GM23338 (cell line): ENCODE measurements at regions not wholly inside any gene's neighbourhood (a gene's known extent, or its start where the extent isn't known, plus 50 kb on each side); places are given as distances from the start of the nearest gene placed in this dataset.

Source experiments
- ATAC-seq: fragments of 200-7000 bp; cut with Tn5 transposase; 3 replicates; pipeline ENCODE4 v1.9.1; 2020
- DNase-seq: peaks from one replicate; pipeline ENCODE4 v3.0.0-alpha.2; 2015; ENCODE audit warnings: low spot score
- H2AFZ ChIP-seq: fragments of 200-600 bp; sonication (generic); 2 replicates; pipeline ENCODE4 v1.8.0; 2016; ENCODE audit warnings: antibody characterized with exemption, mild to moderate bottlenecking, moderate library complexity
- H3F3A ChIP-seq: fragments of 200-600 bp; sonication (generic); replicated peaks from 2 replicates; pipeline ENCODE4 v1.8.0; 2017; ENCODE audit warnings: antibody characterized with exemption, mixed run types, low read depth
- H3K27ac ChIP-seq: fragments of 200-600 bp; sonication (generic); 2 replicates; pipeline ENCODE4 v1.6.1; 2016; ENCODE audit warnings: low read depth
- H3K27me3 ChIP-seq: fragments of 200-600 bp; sonication (generic); 2 replicates; pipeline ENCODE4 v1.8.0; 2016; ENCODE audit warnings: mild to moderate bottlenecking, mixed run types, moderate library complexity; ENCODE audit not compliant: insufficient read depth
- H3K36me3 ChIP-seq: fragments of 200-600 bp; sonication (generic); 2 replicates; pipeline ENCODE4 v1.8.0; 2016; ENCODE audit warnings: mild to moderate bottlenecking; ENCODE audit not compliant: insufficient read depth
- H3K4me1 ChIP-seq: fragments of 200-600 bp; sonication (generic); 2 replicates; pipeline ENCODE4 v1.8.0; 2016; ENCODE audit warnings: mild to moderate bottlenecking, moderate library complexity; ENCODE audit not compliant: insufficient read depth
- H3K4me2 ChIP-seq: fragments of 200-600 bp; sonication (generic); 2 replicates; pipeline ENCODE4 v1.7.1; 2017; ENCODE audit warnings: mixed run types
- H3K4me3 ChIP-seq: fragments of 200-600 bp; sonication (generic); 2 replicates; pipeline ENCODE4 v1.6.1; 2016; ENCODE audit warnings: mixed run types
- H3K79me2 ChIP-seq: fragments of 200-600 bp; sonication (generic); replicated peaks from 2 replicates; pipeline ENCODE4 v1.8.0; 2017; ENCODE audit warnings: mild to moderate bottlenecking; ENCODE audit not compliant: insufficient read depth
- H3K9me2 ChIP-seq: fragments of 200-600 bp; sonication (generic); 2 replicates; pipeline ENCODE4 v1.8.0; 2017; ENCODE audit not compliant: insufficient read depth
- H4K20me1 ChIP-seq: fragments of 200-600 bp; sonication (generic); replicated peaks from 2 replicates; pipeline ENCODE4 v1.8.0; 2017; ENCODE audit warnings: mild to moderate bottlenecking; ENCODE audit not compliant: insufficient read depth
- H3K27ac Mint-ChIP-seq: 2 replicates; pipeline ENCODE4 v1.8.0; 2020; ENCODE audit warnings: inconsistent platforms, mild to moderate bottlenecking, moderate library complexity, mixed read lengths
- H3K27me3 Mint-ChIP-seq: 3 replicates; pipeline ENCODE4 v1.8.0; 2022; ENCODE audit warnings: low read depth, mild to moderate bottlenecking, moderate library complexity, mixed read lengths, inconsistent platforms; ENCODE audit not compliant: insufficient read depth, poor library complexity
- H3K36me3 Mint-ChIP-seq: 3 replicates; pipeline ENCODE4 v1.8.0; 2021; ENCODE audit warnings: low read depth, mild to moderate bottlenecking, inconsistent platforms, moderate library complexity, mixed read lengths
- H3K4me1 Mint-ChIP-seq: 3 replicates; pipeline ENCODE4 v1.8.0; 2020; ENCODE audit warnings: mild to moderate bottlenecking, inconsistent platforms, mixed read lengths
- H3K4me3 Mint-ChIP-seq: 3 replicates; pipeline ENCODE4 v1.8.0; 2021; ENCODE audit warnings: moderate library complexity, mild to moderate bottlenecking, inconsistent platforms, mixed read lengths
- H3K9me3 Mint-ChIP-seq: 3 replicates; pipeline ENCODE4 v1.8.0; 2020; ENCODE audit warnings: moderate library complexity, mild to moderate bottlenecking, inconsistent platforms, mixed read lengths
- CREB1 ChIP-seq: fragments of 250-450 bp; sonication (Bioruptor Pico); IDR thresholded peaks from 2 replicates; pipeline ENCODE4 v1.5.0; 2020; ENCODE audit warnings: low read depth, mild to moderate bottlenecking, moderate library complexity
- EZH2 ChIP-seq: fragments of 200-600 bp; sonication (generic); IDR thresholded peaks from one replicate; pipeline ENCODE4 v1.8.0; 2017; ENCODE audit warnings: antibody characterized with exemption, mild to moderate bottlenecking, low read depth; ENCODE audit not compliant: unreplicated experiment
- EZH2phosphoT487 ChIP-seq: fragments of 200-600 bp; sonication (generic); IDR thresholded peaks from one replicate; pipeline ENCODE4 v1.8.1; 2018; ENCODE audit warnings: antibody characterized with exemption; ENCODE audit not compliant: unreplicated experiment
- JUNB ChIP-seq: IDR thresholded peaks from one replicate; pipeline ENCODE4 v1.6.1; 2016; ENCODE audit warnings: antibody characterized with exemption; ENCODE audit not compliant: unreplicated experiment
- NANOG ChIP-seq: IDR thresholded peaks from 2 replicates; pipeline ENCODE4 v1.6.1; 2016; ENCODE audit warnings: antibody characterized with exemption, borderline replicate concordance
- POLR2AphosphoS5 ChIP-seq: IDR thresholded peaks from 2 replicates; pipeline ENCODE4 v1.6.1; 2016; ENCODE audit warnings: antibody characterized with exemption, low read depth
- STAT1 ChIP-seq: IDR thresholded peaks from one replicate; pipeline ENCODE4 v1.6.1; 2016; ENCODE audit warnings: antibody characterized with exemption; ENCODE audit not compliant: unreplicated experiment
- ZNF114 ChIP-seq: fragments of 250-450 bp; sonication (Bioruptor Pico); IDR thresholded peaks from 2 replicates; pipeline ENCODE4 v1.5.0; 2020; ENCODE audit warnings: mild to moderate bottlenecking, moderate library complexity
- ZNF331 ChIP-seq: fragments of 250-450 bp; sonication (Bioruptor Pico); IDR thresholded peaks from 2 replicates; pipeline ENCODE4 v1.5.0; 2020; ENCODE audit warnings: low read depth, mild to moderate bottlenecking, moderate library complexity
- TF ChIP-seq, protein P1 (sequence below): IDR thresholded peaks from one replicate; pipeline ENCODE4 v1.6.1; 2018; ENCODE audit warnings: antibody characterized with exemption; ENCODE audit not compliant: unreplicated experiment
- TF ChIP-seq, protein P2 (sequence below): IDR thresholded peaks from 2 replicates; pipeline ENCODE4 v1.6.1; 2016; ENCODE audit warnings: antibody characterized with exemption
- TF ChIP-seq, protein P3 (sequence below), 2 experiments: fragments of 200-600 bp in 1 of 2; sonication (generic) in 1 of 2; conservative IDR thresholded peaks; 2 replicates each; pipeline versions ENCODE4 v1.5.1 to v1.6.1; 2016 to 2017; ENCODE audit warnings: antibody characterized with exemption in 2 of 2, low read depth in 2 of 2, mild to moderate bottlenecking in 2 of 2, moderate library complexity in 1 of 2
- TF ChIP-seq, protein P4 (sequence below): fragments of 250-450 bp; sonication (Bioruptor Pico); IDR thresholded peaks from 2 replicates; pipeline ENCODE4 v1.5.0; 2020; ENCODE audit warnings: mild to moderate bottlenecking, moderate library complexity

DNA sequence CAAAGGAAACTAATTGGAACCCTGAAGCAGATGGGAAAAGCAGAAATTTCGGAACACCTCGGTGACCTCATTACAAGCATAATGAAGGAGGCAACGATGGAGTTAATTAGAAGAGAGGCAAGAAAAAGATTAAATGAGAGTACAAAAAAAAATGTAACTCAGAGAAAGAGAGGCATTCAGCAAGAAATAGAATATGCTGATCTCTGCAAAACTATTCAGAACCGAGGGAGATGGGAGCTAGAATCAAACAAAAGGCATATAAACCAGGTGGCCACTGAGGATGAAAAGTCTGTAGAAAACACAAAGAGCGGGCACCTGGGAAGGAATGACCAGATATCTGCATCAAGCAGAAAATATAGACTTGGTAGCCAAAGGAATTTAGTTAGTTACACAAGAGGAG is 118.9 kb downstream of the CETN3 start:
- Histone ChIP-seq H3K4me2 (no peak overlapping the region), H3K27me3 (no peaks in the 10 kb centered on the region), H3K9me2 (peaks cover 4% of the 10 kb centered on the region; the same call in 1 of the 2 replicates), H3K27ac (no peak overlapping the region), H3K4me3 (no peak overlapping the region), H3F3A (no peaks in the 10 kb centered on the region), H3K4me1 (peaks cover 6% of the 10 kb centered on the region), H2AFZ (0 out of 2 replicates have a peak overlapping the region, but pooled peaks have one; percentile 6), H4K20me1 (no peaks in the 10 kb centered on the region), H3K79me2 (no peaks in the 10 kb centered on the region), H3K36me3 (no peaks in the 10 kb centered on the region)
- H3K4me3 Mint-ChIP-seq = no peak overlapping the region
- no peaks in the 10 kb centered on the region for H3K9me3 Mint-ChIP-seq
- TF ChIP-seq, protein P1, sequence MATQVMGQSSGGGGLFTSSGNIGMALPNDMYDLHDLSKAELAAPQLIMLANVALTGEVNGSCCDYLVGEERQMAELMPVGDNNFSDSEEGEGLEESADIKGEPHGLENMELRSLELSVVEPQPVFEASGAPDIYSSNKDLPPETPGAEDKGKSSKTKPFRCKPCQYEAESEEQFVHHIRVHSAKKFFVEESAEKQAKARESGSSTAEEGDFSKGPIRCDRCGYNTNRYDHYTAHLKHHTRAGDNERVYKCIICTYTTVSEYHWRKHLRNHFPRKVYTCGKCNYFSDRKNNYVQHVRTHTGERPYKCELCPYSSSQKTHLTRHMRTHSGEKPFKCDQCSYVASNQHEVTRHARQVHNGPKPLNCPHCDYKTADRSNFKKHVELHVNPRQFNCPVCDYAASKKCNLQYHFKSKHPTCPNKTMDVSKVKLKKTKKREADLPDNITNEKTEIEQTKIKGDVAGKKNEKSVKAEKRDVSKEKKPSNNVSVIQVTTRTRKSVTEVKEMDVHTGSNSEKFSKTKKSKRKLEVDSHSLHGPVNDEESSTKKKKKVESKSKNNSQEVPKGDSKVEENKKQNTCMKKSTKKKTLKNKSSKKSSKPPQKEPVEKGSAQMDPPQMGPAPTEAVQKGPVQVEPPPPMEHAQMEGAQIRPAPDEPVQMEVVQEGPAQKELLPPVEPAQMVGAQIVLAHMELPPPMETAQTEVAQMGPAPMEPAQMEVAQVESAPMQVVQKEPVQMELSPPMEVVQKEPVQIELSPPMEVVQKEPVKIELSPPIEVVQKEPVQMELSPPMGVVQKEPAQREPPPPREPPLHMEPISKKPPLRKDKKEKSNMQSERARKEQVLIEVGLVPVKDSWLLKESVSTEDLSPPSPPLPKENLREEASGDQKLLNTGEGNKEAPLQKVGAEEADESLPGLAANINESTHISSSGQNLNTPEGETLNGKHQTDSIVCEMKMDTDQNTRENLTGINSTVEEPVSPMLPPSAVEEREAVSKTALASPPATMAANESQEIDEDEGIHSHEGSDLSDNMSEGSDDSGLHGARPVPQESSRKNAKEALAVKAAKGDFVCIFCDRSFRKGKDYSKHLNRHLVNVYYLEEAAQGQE = no peak
- TF ChIP-seq STAT1 (no peak), CREB1 (CRISPR knock-in tag) (no peak), ZNF114 (CRISPR knock-in tag) (no peak), POLR2AphosphoS5 (no peak), ZNF331 (no peak), NANOG (no peak), EZH2phosphoT487 (no peak), JUNB (no peak), EZH2 (no peak)
- TF ChIP-seq, protein P2, sequence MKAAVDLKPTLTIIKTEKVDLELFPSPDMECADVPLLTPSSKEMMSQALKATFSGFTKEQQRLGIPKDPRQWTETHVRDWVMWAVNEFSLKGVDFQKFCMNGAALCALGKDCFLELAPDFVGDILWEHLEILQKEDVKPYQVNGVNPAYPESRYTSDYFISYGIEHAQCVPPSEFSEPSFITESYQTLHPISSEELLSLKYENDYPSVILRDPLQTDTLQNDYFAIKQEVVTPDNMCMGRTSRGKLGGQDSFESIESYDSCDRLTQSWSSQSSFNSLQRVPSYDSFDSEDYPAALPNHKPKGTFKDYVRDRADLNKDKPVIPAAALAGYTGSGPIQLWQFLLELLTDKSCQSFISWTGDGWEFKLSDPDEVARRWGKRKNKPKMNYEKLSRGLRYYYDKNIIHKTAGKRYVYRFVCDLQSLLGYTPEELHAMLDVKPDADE = no peak
- TF ChIP-seq, protein P3, sequence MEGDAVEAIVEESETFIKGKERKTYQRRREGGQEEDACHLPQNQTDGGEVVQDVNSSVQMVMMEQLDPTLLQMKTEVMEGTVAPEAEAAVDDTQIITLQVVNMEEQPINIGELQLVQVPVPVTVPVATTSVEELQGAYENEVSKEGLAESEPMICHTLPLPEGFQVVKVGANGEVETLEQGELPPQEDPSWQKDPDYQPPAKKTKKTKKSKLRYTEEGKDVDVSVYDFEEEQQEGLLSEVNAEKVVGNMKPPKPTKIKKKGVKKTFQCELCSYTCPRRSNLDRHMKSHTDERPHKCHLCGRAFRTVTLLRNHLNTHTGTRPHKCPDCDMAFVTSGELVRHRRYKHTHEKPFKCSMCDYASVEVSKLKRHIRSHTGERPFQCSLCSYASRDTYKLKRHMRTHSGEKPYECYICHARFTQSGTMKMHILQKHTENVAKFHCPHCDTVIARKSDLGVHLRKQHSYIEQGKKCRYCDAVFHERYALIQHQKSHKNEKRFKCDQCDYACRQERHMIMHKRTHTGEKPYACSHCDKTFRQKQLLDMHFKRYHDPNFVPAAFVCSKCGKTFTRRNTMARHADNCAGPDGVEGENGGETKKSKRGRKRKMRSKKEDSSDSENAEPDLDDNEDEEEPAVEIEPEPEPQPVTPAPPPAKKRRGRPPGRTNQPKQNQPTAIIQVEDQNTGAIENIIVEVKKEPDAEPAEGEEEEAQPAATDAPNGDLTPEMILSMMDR (conservative IDR thresholded peaks at IDR 0.05; ENCODE audit: low read depth in 2 of 2) = no peak
- TF ChIP-seq, protein P4, sequence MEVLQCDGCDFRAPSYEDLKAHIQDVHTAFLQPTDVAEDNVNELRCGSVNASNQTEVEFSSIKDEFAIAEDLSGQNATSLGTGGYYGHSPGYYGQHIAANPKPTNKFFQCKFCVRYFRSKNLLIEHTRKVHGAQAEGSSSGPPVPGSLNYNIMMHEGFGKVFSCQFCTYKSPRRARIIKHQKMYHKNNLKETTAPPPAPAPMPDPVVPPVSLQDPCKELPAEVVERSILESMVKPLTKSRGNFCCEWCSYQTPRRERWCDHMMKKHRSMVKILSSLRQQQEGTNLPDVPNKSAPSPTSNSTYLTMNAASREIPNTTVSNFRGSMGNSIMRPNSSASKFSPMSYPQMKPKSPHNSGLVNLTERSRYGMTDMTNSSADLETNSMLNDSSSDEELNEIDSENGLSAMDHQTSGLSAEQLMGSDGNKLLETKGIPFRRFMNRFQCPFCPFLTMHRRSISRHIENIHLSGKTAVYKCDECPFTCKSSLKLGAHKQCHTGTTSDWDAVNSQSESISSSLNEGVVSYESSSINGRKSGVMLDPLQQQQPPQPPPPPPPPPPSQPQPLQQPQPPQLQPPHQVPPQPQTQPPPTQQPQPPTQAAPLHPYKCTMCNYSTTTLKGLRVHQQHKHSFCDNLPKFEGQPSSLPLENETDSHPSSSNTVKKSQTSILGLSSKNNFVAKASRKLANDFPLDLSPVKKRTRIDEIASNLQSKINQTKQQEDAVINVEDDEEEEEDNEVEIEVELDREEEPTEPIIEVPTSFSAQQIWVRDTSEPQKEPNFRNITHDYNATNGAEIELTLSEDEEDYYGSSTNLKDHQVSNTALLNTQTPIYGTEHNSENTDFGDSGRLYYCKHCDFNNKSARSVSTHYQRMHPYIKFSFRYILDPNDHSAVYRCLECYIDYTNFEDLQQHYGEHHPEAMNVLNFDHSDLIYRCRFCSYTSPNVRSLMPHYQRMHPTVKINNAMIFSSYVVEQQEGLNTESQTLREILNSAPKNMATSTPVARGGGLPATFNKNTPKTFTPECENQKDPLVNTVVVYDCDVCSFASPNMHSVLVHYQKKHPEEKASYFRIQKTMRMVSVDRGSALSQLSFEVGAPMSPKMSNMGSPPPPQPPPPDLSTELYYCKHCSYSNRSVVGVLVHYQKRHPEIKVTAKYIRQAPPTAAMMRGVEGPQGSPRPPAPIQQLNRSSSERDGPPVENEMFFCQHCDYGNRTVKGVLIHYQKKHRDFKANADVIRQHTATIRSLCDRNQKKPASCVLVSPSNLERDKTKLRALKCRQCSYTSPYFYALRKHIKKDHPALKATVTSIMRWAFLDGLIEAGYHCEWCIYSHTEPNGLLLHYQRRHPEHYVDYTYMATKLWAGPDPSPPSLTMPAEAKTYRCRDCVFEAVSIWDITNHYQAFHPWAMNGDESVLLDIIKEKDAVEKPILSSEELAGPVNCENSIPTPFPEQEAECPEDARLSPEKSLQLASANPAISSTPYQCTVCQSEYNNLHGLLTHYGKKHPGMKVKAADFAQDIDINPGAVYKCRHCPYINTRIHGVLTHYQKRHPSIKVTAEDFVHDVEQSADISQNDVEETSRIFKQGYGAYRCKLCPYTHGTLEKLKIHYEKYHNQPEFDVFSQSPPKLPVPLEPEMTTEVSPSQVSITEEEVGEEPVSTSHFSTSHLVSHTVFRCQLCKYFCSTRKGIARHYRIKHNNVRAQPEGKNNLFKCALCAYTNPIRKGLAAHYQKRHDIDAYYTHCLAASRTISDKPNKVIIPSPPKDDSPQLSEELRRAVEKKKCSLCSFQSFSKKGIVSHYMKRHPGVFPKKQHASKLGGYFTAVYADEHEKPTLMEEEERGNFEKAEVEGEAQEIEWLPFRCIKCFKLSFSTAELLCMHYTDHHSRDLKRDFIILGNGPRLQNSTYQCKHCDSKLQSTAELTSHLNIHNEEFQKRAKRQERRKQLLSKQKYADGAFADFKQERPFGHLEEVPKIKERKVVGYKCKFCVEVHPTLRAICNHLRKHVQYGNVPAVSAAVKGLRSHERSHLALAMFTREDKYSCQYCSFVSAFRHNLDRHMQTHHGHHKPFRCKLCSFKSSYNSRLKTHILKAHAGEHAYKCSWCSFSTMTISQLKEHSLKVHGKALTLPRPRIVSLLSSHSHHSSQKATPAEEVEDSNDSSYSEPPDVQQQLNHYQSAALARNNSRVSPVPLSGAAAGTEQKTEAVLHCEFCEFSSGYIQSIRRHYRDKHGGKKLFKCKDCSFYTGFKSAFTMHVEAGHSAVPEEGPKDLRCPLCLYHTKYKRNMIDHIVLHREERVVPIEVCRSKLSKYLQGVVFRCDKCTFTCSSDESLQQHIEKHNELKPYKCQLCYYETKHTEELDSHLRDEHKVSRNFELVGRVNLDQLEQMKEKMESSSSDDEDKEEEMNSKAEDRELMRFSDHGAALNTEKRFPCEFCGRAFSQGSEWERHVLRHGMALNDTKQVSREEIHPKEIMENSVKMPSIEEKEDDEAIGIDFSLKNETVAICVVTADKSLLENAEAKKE = no peak
- peaks cover 2% of the 10 kb centered on the region for H3K27me3 Mint-ChIP-seq
- ATAC-seq = no peak
- peaks cover 24% of the 10 kb centered on the region for H3K4me1 Mint-ChIP-seq
- DNase-seq = no peak
- no peak overlapping the region for H3K27ac Mint-ChIP-seq
- H3K36me3 Mint-ChIP-seq = no peaks in the 10 kb centered on the region
